Mucosa of descending colon (tissue), 3 donors: ENCODE measurements at regions not wholly inside any gene's neighbourhood (a gene's known extent, or its start where the extent isn't known, plus 50 kb on each side); places are given as distances from the start of the nearest gene placed in this dataset.
A peak's percentile ranks its signal among the peaks of the same experiment; 100 is the strongest.

Source experiments
- ATAC-seq: fragments of 200-7000 bp; cut with Tn5 transposase; one replicate; pipeline ENCODE4 v1.9.1; 2020; ENCODE audit warnings: mild to moderate bottlenecking, moderate library complexity
- DNase-seq, 3 donors: peaks; one replicate each; pipeline ENCODE4 v3.0.0-alpha.2; 2020
- H3K36me3 ChIP-seq: fragments of 200-600 bp; one replicate; pipeline ENCODE4 v1.8.0; 2021; ENCODE audit warnings: low read depth, mild to moderate bottlenecking
- H3K4me1 ChIP-seq: fragments of 200-600 bp; one replicate; pipeline ENCODE4 v1.8.0; 2021; ENCODE audit warnings: low read depth, mild to moderate bottlenecking
- H3K4me3 ChIP-seq: fragments of 200-600 bp; one replicate; pipeline ENCODE4 v1.8.0; 2021; ENCODE audit warnings: mild to moderate bottlenecking
- H3K9me3 ChIP-seq: fragments of 200-600 bp; one replicate; pipeline ENCODE4 v1.8.0; 2021; ENCODE audit warnings: mild to moderate bottlenecking
- intact Hi-C, 2 donors: fragments of 100-400 bp; cut with DNase I in 1 of 2; cut with micrococcal nuclease in 1 of 2; formaldehyde crosslinking; loops; one replicate each; pipeline versions ENCODE4 v1.11.0 to v1.11.1; 2022; cut with DNase I, micrococcal nuclease
- TF ChIP-seq, protein P1 (sequence below): fragments of 200-600 bp; IDR thresholded peaks from one replicate; pipeline ENCODE4 v1.8.0; 2022; ENCODE audit warnings: antibody characterized with exemption, mild to moderate bottlenecking
- donor health status: DM: no; HTN: no; CAD: no; lungs with moderate emphysema.
- donor health status: DM: no; HTN: no; CAD: no.
- donor health status: DM: no; HTN: yes; CAD: no.

DNA sequence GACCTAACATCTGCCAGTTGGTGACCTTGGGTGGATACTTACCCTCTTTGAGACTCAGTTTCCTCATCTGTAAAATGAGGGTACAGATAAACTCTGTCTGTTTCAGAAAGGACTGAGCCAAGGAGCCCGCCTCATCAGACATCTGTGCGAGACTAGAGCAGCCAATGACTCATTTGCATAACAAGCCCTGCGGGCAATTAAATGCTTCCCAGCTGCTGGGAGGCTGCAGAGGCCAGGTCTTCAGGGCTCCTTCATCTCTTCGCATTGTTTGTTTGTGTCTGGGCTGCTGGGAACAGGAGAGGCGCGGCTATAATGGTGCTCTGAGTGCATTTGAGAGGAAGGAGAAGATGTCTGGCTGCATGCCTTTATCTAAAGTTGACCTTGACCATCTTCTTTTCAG lies 85.0 kb downstream of the ADRA2C start:
- intact Hi-C loops: no loop called here
- no peak overlapping the region for H3K4me3 ChIP-seq
- H3K4me1 ChIP-seq: no peaks in the 10 kb centered on the region
- H3K9me3 ChIP-seq: no peaks in the 10 kb centered on the region
- DNase-seq (no peak), ATAC-seq (no peak)
- no peaks in the 10 kb centered on the region for H3K36me3 ChIP-seq
- TF ChIP-seq, protein P1, sequence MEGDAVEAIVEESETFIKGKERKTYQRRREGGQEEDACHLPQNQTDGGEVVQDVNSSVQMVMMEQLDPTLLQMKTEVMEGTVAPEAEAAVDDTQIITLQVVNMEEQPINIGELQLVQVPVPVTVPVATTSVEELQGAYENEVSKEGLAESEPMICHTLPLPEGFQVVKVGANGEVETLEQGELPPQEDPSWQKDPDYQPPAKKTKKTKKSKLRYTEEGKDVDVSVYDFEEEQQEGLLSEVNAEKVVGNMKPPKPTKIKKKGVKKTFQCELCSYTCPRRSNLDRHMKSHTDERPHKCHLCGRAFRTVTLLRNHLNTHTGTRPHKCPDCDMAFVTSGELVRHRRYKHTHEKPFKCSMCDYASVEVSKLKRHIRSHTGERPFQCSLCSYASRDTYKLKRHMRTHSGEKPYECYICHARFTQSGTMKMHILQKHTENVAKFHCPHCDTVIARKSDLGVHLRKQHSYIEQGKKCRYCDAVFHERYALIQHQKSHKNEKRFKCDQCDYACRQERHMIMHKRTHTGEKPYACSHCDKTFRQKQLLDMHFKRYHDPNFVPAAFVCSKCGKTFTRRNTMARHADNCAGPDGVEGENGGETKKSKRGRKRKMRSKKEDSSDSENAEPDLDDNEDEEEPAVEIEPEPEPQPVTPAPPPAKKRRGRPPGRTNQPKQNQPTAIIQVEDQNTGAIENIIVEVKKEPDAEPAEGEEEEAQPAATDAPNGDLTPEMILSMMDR: no peak

DNA sequence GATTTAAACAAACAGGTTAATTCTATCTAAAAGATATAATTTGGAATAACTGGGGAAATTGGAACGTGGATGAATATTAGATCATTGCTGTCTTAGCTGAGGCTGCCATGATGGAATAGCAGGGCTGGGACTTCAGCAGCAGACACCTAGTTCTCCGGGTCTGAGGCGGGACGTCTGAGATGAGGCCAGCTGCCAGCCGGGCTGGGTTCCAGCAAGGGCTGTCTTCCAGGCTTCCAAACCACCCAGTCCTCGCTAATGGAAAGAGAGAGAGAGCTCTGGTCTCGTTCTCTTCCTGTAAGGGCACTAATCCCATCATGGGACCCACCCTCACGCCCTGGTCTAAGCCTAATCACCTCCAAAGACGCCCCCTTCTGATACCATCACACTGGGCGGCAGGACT lies 85.7 kb downstream of the ADRA2C start:
- DNase-seq (peak in 1 of 3 donors; percentile 8), ATAC-seq (no peak)
- TF ChIP-seq, protein P1: no peak
- Histone ChIP-seq H3K4me3 (no peak overlapping the region), H3K4me1 (no peaks in the 10 kb centered on the region), H3K9me3 (no peaks in the 10 kb centered on the region), H3K36me3 (no peaks in the 10 kb centered on the region)
- intact Hi-C loops: no loop called here

DNA sequence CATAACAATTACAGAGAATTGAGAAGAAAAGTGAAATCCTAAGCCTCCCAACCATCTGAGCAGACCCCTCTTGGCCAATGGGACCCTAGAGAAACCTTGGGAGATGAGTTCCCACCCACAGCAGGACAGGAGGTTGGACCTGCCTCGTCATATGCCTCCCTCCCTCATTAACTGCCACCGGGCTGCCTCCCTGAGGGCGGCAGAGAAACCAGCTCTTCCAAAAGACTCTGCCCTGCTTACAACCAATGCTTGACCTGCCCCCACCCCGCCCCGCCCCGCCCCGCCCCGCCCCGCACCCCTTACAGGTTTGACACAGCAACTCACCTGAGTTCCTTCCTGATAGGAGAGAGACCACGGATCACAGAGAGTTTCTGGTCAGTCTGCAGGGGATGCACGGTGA lies 86.1 kb downstream of the ADRA2C start:
- intact Hi-C loops: no loop called here
- TF ChIP-seq, protein P1: no peak
- H3K4me1 ChIP-seq: no peaks in the 10 kb centered on the region
- DNase-seq (no peak), ATAC-seq (no peak)
- no peaks in the 10 kb centered on the region for H3K36me3 ChIP-seq
- no peak overlapping the region for H3K4me3 ChIP-seq
- no peaks in the 10 kb centered on the region for H3K9me3 ChIP-seq

DNA sequence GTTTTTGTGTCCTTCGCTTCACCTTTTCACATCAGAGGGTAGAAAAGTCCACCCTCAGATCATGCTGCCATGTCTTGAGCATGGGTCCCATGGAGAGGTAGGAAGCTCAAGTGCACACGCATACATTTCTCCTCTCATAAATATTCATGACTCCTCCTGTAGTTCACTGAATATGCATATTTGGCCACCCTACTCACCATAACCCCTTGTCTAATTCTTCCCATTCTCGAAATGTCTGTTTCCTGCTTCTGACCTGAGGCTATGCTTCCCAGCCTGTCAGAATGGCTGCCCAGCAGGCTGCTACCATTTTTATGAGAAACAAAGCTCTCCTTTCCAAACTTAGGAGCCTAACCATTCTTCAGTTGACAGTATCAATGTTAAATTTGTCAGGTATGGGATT lies 86.5 kb downstream of the ADRA2C start:
- ATAC-seq: no peak
- TF ChIP-seq, protein P1: no peak
- Histone ChIP-seq H3K9me3 (no peaks in the 10 kb centered on the region), H3K36me3 (no peaks in the 10 kb centered on the region), H3K4me1 (no peaks in the 10 kb centered on the region), H3K4me3 (no peak overlapping the region)
- intact Hi-C loops: no loop called here
- no peak for DNase-seq

DNA sequence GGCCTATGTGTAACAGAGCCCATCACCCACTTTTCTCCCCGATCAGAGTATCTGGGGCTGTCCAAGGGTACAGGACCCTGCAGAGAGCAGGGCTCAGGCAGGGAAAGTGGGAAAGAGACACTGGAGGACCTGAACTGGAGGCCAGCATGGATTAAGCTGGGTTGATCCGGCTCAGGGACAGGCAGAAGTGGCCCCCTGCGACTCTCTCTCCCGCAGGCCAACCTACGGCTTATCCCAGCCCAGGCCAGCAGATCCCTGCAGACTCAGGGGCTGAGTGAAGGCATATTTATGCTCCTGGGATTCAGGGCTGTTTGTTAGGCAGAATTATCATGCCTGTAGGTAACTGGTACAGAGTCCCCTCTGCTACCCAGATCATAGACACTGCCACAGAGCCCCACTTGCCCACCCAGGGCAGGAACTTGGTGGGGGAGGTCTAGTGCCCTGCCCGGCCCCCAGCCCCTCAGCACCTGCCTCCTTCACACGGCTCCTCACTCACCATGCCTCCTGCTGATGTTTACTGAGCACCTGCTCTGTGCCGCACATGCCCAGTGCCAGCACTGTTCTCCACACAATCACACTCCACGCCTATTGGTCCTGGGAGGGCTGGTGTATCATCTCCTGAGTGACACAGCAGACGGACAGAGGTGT lies 87.3 kb downstream of the ADRA2C start:
- Histone ChIP-seq H3K9me3 (no peaks in the 10 kb centered on the region), H3K4me1 (no peaks in the 10 kb centered on the region), H3K36me3 (no peaks in the 10 kb centered on the region), H3K4me3 (no peak overlapping the region)
- DNase-seq (peak in 1 of 3 donors; percentile 5), ATAC-seq (no peak)
- intact Hi-C loops: no loop called here
- TF ChIP-seq, protein P1: no peak

DNA sequence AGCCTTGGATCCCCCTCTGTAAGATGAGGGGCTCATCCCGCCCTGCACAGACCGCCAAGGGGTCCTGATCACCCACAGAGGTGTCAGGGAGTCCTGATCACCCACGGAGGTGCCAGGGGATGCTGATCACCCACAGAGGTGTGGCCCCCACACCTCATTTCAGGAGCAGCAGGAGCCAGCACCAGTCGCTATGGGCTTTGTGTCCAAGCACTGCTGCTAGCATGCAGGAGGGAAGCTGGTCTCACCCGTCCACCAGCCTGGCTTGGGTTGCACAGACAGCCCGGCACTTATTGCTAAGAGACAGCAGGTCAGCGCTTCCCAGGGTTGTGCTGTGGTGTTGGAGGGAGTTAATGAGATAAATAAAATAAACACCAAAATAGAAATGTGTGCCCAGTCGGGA lies 88.5 kb downstream of the ADRA2C start:
- no peaks in the 10 kb centered on the region for H3K9me3 ChIP-seq
- H3K4me3 ChIP-seq: no peak overlapping the region
- TF ChIP-seq, protein P1: no peak
- intact Hi-C loops: no loop called here
- DNase-seq: no peak
- H3K4me1 ChIP-seq: no peaks in the 10 kb centered on the region
- H3K36me3 ChIP-seq: no peaks in the 10 kb centered on the region
- no peak for ATAC-seq
